WERI-Rb-1 (cell line): ENCODE measurements at regions not wholly inside any gene's neighbourhood (a gene's known extent, or its start where the extent isn't known, plus 50 kb on each side); places are given as distances from the start of the nearest gene placed in this dataset.
"Not testable (repeated sequence)": the region's sequence is repeated elsewhere in the genome, so short reads cannot be mapped to it uniquely, and the experiment has no call there.

Experiments used
- DNase-seq: peaks from one replicate; pipeline ENCODE4 v3.0.0-alpha.2; 2020
- H3K27ac ChIP-seq: fragments of 250-450 bp; sonication (Bioruptor Pico); 2 replicates; pipeline ENCODE4 v1.5.1; 2020; ENCODE audit warnings: mild to moderate bottlenecking, moderate library complexity
- H3K27me3 ChIP-seq: fragments of 250-450 bp; sonication (Bioruptor Pico); 2 replicates; pipeline ENCODE4 v1.5.1; 2021; ENCODE audit warnings: mild to moderate bottlenecking, low read depth, moderate library complexity; ENCODE audit not compliant: insufficient read depth, severe bottlenecking
- H3K36me3 ChIP-seq: fragments of 250-450 bp; sonication (Bioruptor Pico); 2 replicates; pipeline ENCODE4 v1.5.1; 2020; ENCODE audit warnings: mild to moderate bottlenecking, moderate library complexity
- H3K4me3 ChIP-seq: 2 replicates; pipeline ENCODE4 v1.5.1; 2011; ENCODE audit warnings: low read depth, mild to moderate bottlenecking, control low read depth, low read length
- H3K9me3 ChIP-seq: fragments of 250-450 bp; sonication (Bioruptor Pico); 2 replicates; pipeline ENCODE4 v1.5.1; 2021; ENCODE audit warnings: mild to moderate bottlenecking, moderate library complexity; ENCODE audit not compliant: severe bottlenecking
- CTCF ChIP-seq: IDR thresholded peaks from 2 replicates; pipeline ENCODE4 v1.5.1; 2011; ENCODE audit warnings: low read depth, mild to moderate bottlenecking, control low read depth, inconsistent platforms, low read length

DNA sequence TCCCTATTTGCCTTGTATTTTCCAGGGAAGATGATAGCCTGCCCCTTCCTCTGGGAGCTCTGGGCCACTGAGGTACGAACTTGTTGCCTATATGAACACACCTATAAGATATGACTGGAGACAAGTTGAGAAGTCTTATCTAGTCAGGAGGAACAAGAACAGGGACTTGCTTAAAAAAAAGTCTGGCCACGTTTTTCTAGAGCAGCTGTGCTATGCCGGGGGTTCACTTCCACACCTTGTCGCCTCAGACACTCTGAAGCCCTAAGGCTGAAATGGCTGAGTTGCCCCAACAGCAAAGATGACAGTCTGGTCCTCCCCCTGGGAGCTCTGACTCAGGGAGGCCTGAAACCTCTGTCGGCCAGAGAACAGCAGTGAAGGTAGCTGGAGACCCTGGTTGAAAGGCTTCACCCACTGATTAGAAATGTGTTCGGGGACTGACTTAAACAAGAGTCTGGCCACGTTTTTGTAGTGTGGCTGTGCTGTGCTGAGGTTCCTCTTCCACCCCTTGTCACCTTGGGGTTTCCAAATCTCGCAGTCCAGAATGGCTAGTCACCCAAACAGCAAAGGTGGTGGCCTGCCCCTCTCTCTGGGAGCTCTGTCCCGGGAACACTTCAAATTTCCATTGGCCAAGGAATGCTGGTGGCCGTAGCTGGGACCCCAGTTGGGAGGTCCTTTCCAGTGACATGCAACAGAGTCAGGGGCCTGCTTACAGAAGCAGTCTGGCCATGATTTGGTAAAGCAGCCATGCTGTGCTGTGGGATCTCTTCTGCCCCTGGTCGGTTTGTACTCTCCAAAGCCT, 225.5 kb downstream of the CWH43 start:
- H3K9me3 ChIP-seq, H3K27ac ChIP-seq, H3K4me3 ChIP-seq, H3K36me3 ChIP-seq, H3K27me3 ChIP-seq, DNase-seq: not testable (repeated sequence)

DNA sequence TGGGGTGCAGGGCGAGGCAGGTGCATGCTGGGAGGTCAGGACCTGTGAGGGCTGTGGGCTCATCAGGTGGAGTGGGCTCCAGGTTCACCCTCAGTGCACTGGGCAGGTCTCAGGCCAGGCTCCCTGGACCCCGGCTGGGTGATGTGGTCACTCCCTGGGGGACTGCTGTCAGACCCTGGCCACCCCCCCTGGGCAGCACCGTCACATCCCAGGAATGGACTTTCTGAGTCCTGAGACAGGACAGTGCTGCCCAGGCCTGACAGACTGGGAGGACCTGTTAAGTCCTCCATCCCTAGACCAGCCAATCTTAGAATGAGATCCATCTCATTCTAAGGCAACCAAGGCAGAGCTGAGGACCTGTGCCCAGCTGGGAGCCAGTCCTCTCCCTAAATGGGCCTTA, 227.2 kb downstream of the CWH43 start:
- DNase-seq, H3K27me3 ChIP-seq, H3K4me3 ChIP-seq, H3K27ac ChIP-seq, H3K9me3 ChIP-seq, H3K36me3 ChIP-seq: not testable (repeated sequence)

DNA sequence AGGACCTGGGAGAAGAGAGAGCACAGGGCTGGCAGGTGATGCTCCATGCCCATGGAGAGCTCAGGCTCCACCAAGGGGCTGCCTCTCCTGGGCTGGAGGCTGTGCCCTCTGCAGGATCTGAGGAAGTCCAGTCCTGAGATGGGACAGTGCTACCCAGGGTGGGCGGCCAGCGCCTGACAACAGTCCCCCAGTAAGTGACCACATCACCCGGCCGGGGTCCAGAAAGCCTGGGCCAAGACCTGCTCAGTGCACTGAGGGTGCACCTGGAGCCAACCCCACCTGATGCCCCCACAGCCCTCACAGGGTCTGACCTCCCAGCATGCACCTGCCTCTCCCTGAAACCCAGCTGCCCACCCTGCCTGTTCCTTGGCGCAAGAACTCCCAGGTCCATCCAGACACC, 227.7 kb downstream of the CWH43 start:
- H3K9me3 ChIP-seq, H3K36me3 ChIP-seq, DNase-seq, H3K4me3 ChIP-seq, H3K27me3 ChIP-seq, H3K27ac ChIP-seq: not testable (repeated sequence)

- H3K27ac ChIP-seq, DNase-seq, H3K4me3 ChIP-seq, H3K27me3 ChIP-seq, H3K36me3 ChIP-seq, H3K9me3 ChIP-seq: not testable (repeated sequence)
Observed at GRCh38 chr4:49214453-49215081, 228.5 kb downstream of the CWH43 start.

GRCh38 chr4:49215082-49215479, 229.0 kb downstream of the CWH43 start:
- H3K27ac ChIP-seq, H3K9me3 ChIP-seq, H3K27me3 ChIP-seq, H3K36me3 ChIP-seq, DNase-seq, H3K4me3 ChIP-seq: not testable (repeated sequence)

DNA sequence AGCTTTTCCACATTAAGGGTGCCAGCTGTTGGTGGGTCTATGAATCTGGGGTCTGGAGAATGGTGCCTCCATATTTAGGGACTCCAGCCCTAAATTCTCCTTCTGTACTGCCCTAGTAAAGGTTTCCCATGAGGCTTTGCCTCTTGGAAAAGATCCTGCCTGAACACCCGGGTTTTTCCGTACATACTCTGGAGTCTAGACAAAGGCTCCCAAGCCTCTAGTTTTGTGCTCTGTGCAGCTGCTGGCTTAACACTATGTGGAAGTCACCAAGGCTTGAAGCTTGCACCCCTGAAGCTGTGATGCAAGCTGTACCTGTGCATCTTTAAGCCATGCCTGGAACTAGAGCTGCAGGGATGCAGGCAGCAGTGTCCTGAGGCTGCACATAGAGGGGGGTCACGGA, 230.5 kb downstream of the CWH43 start:
- not testable (repeated sequence) for DNase-seq, H3K4me3 ChIP-seq, H3K36me3 ChIP-seq, H3K27me3 ChIP-seq, H3K27ac ChIP-seq, H3K9me3 ChIP-seq

DNA sequence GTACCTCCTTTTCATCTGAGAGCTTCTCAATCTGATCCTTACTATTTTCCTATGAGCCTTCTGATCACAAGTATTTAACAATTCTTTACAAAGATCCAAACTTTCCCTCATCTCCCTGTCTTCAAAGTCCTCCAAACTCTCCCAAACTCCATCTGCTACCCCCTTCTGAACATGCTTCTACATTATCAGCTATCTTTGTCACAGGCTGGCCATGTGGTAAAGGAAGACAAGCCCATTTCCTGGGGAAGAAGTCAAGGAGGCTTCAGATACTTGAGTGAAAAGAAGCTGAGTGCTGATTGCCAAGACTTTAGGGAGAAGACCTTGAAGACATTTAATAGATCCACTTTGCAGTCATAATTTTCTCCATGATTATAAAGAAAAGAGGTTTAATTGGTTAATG, 231.4 kb downstream of the CWH43 start:
- H3K9me3 ChIP-seq: no peaks in the 10 kb centered on the region
- H3K4me3 ChIP-seq: no peak overlapping the region
- TF ChIP-seq CTCF: no peak

DNA sequence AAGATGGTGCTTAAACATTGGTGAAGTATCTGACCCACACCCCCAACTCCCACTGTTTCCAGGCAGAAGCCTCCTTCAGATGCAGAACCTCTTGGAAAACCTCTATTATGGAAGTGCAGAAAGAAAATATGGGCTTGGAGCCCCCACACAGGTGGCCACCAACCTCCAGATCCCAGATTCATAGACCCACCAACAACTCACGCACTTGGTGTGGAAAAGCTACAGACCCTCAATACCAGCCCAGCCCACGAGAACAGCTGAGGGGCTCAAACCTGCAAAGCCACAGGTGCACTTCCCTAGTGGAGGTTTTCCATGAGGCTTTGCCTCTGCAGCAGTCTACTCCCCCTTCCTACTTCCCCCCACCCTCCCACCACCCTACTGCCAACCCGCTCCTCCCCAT, 232.0 kb downstream of the CWH43 start:
- H3K27me3 ChIP-seq, H3K36me3 ChIP-seq, DNase-seq, H3K27ac ChIP-seq, H3K4me3 ChIP-seq, H3K9me3 ChIP-seq: not testable (repeated sequence)

More for the DNA sequence above, 231.4 kb downstream of the CWH43 start:
- no peak for DNase-seq
- no peaks in the 10 kb centered on the region for H3K36me3 ChIP-seq
- H3K27ac ChIP-seq: no peak overlapping the region
- no peaks in the 10 kb centered on the region for H3K27me3 ChIP-seq

DNA sequence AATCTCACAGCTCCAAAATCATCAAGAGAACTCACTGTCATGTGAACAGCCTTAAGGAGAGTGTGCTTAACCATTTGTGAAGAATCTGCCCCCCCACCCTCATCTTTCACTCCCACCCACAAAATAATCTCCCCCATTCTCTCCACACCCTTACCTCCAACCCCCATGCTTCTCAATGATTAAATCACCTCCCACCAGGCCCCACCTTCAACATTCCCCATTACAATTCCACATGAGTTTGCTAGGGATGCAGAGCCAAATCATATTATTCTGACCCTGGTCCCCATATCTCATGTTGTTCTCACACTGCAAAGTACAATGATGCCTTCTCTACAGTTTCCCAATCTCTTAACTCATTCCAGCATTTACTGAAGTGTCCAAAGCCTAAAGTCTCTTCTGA, 232.9 kb downstream of the CWH43 start:
- not testable (repeated sequence) for H3K27ac ChIP-seq, H3K9me3 ChIP-seq, DNase-seq, H3K27me3 ChIP-seq, H3K4me3 ChIP-seq, H3K36me3 ChIP-seq

- not testable (repeated sequence) for H3K9me3 ChIP-seq
Observed at GRCh38 chr4:49219489-49220225, 233.6 kb downstream of the CWH43 start.

More at GRCh38 chr4:49219489-49220225, 233.6 kb downstream of the CWH43 start:
- H3K4me3 ChIP-seq, H3K27ac ChIP-seq, H3K36me3 ChIP-seq, H3K27me3 ChIP-seq, DNase-seq: not testable (repeated sequence)
